B cell (primary cell): ENCODE measurements at regions not wholly inside any gene's neighbourhood (a gene's known extent, or its start where the extent isn't known, plus 50 kb on each side); places are given as distances from the start of the nearest gene placed in this dataset.

Experiments
- EZH2 ChIP-seq: IDR thresholded peaks from 2 replicates; pipeline ENCODE4 v1.6.1; 2012; ENCODE audit warnings: borderline replicate concordance, low read depth, mild to moderate bottlenecking, moderate library complexity, low read length; ENCODE audit not compliant: insufficient read depth, poor library complexity, severe bottlenecking
- TF ChIP-seq, protein P1 (sequence below): fragments of 200-600 bp; IDR thresholded peaks from one replicate; pipeline ENCODE4 v1.8.0; 2022; ENCODE audit warnings: antibody characterized with exemption, mild to moderate bottlenecking

DNA sequence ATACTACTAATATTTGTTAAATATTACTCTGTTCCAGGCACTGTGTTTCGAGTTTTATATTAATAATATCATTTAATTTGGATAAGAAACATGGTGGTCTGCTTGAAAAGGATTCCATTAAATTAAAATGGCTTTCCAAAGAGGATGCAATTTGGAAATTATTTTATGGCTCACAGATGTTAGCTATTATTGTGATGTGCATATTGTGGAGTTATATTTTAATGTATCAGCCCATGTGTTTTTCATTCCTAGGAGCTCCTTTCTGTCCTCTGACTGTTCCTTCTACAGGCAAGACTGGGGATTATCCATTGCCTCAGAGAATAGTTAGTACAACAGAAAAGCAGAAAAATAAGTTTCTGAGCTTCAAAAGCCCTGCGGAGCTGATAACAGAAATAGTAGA is 376.7 kb upstream of the PDZRN3 start:
- TF ChIP-seq, protein P1, sequence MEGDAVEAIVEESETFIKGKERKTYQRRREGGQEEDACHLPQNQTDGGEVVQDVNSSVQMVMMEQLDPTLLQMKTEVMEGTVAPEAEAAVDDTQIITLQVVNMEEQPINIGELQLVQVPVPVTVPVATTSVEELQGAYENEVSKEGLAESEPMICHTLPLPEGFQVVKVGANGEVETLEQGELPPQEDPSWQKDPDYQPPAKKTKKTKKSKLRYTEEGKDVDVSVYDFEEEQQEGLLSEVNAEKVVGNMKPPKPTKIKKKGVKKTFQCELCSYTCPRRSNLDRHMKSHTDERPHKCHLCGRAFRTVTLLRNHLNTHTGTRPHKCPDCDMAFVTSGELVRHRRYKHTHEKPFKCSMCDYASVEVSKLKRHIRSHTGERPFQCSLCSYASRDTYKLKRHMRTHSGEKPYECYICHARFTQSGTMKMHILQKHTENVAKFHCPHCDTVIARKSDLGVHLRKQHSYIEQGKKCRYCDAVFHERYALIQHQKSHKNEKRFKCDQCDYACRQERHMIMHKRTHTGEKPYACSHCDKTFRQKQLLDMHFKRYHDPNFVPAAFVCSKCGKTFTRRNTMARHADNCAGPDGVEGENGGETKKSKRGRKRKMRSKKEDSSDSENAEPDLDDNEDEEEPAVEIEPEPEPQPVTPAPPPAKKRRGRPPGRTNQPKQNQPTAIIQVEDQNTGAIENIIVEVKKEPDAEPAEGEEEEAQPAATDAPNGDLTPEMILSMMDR, result no peak
- TF ChIP-seq EZH2, result no peak
